GM12892 (cell line): ENCODE measurements at regions not wholly inside any gene's neighbourhood (a gene's known extent, or its start where the extent isn't known, plus 50 kb on each side); places are given as distances from the start of the nearest gene placed in this dataset.

Experiments used
- POLR2A ChIP-seq: IDR thresholded peaks from 2 replicates; pipeline ENCODE4 v1.6.1; 2011; ENCODE audit warnings: low read depth, low read length, control low read depth
- POLR2AphosphoS5 ChIP-seq: IDR thresholded peaks from 2 replicates; pipeline ENCODE4 v1.6.1; 2011; ENCODE audit warnings: low read depth, low read length, control low read depth
- TAF1 ChIP-seq: IDR thresholded peaks from 2 replicates; pipeline ENCODE4 v1.6.1; 2011; ENCODE audit warnings: low read depth, mild to moderate bottlenecking, control low read depth, low read length, borderline replicate concordance

DNA sequence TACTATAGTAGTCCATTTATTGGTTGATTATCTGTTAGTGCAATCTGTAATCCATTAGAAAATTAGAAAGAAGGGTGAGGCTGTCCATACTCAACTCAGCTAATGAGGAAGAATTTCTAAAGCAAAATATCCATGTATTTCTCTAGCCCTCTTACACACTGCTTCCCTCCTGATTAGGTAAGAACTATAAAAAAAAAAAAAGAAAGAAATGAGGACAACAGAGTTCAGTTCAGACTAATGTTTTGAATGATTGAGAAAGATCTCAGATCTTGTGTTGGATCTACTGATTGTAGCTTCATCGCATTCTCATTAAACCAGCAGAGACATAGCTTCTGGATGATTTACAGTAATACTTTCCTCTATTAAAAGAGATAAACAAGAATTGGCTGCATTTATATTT lies 233.3 kb downstream of the KLF5 start:
- TF ChIP-seq POLR2A (no peak), POLR2AphosphoS5 (no peak), TAF1 (no peak)
